Endothelial cell of umbilical vein (primary cell): ENCODE measurements at regions not wholly inside any gene's neighbourhood (a gene's known extent, or its start where the extent isn't known, plus 50 kb on each side); places are given as distances from the start of the nearest gene placed in this dataset.

Source experiments
- BruUV-seq: library from RNA; stranded (reverse); fragments of 400-500 nt; replicated peaks from 2 replicates; lab custom pipeline; 2021; lab: Mats Ljungman, UMichigan
- CTCF ChIA-PET: fragments of 300-600, 350-600 bp; sonication (Branson Sonifier 250); formaldehyde crosslinking; loops from one replicate; lab custom pipeline; 2021; ENCODE audit warnings: antibody characterized with exemption, inconsistent platforms; lab: Charles Lee
- POLR2A ChIA-PET: fragments of 300-600, 350-600 bp; sonication (Branson Sonifier 250); formaldehyde crosslinking; loops from one replicate; lab custom pipeline; 2021; ENCODE audit warnings: antibody characterized with exemption, inconsistent platforms; lab: Charles Lee
- DNase-seq: peaks from one replicate; pipeline ENCODE4 v3.0.0-alpha.2; 2011; ENCODE audit warnings: low read depth, low spot score
- FAIRE-seq: peaks from 2 replicates; lab custom pipeline; 2011; peaks lifted over from hg19 to GRCh38; lab: Jason Lieb, UNC
- H2AFZ ChIP-seq: 2 replicates; pipeline ENCODE4 v1.6.0; 2012; ENCODE audit warnings: low read depth, low read length, control low read depth, inconsistent platforms
- H3K27ac ChIP-seq: 2 replicates; pipeline ENCODE4 v1.5.1; 2011; ENCODE audit warnings: low read depth, mild to moderate bottlenecking, control low read depth, low read length, moderate library complexity; ENCODE audit not compliant: insufficient read depth
- H3K27me3 ChIP-seq, 2 experiments: 2 replicates each; pipeline versions ENCODE4 v1.6.0 to v1.6.1; 2011; ENCODE audit warnings: low read length in 2 of 2, mixed read lengths in 1 of 2; ENCODE audit not compliant: control insufficient read depth in 2 of 2, insufficient read depth in 2 of 2
- H3K36me3 ChIP-seq, 2 experiments: 2 replicates in 1 of 2; 3 replicates in 1 of 2; pipeline ENCODE4 v1.5.1; 2011; ENCODE audit warnings: low read length in 2 of 2, mild to moderate bottlenecking in 1 of 2, moderate library complexity in 1 of 2; ENCODE audit not compliant: control insufficient read depth in 2 of 2, insufficient read depth in 2 of 2; ENCODE audit errors: extremely low read depth in 1 of 2
- H3K4me1 ChIP-seq: 3 replicates; pipeline ENCODE4 v1.5.1; 2011; ENCODE audit warnings: mild to moderate bottlenecking, low read length; ENCODE audit not compliant: control insufficient read depth, insufficient read depth; ENCODE audit errors: extremely low read depth
- H3K4me2 ChIP-seq: 2 replicates; pipeline ENCODE4 v1.6.1; 2011; ENCODE audit warnings: low read length, control low read depth, mixed read lengths; ENCODE audit not compliant: insufficient read depth
- H3K4me3 ChIP-seq, 3 experiments: fragments of 200-600 bp in 1 of 3; sonication (generic), shearing (Covaris generic) in 1 of 3; replicated peaks in 1 of 3; 2 replicates each; pipeline ENCODE4 v1.5.1; 2011 to 2016; ENCODE audit warnings: control low read depth in 3 of 3, low read length in 3 of 3, mild to moderate bottlenecking in 2 of 3, inconsistent platforms in 1 of 3, low read depth in 1 of 3, moderate library complexity in 1 of 3; ENCODE audit not compliant: insufficient read depth in 1 of 3
- H3K79me2 ChIP-seq: 2 replicates; pipeline ENCODE4 v1.6.0; 2012; ENCODE audit warnings: low read length, inconsistent platforms; ENCODE audit not compliant: control insufficient read depth, insufficient read depth
- H3K9ac ChIP-seq: replicated peaks from 2 replicates; pipeline ENCODE3; 2011; ENCODE audit warnings: low read length, control low read depth; ENCODE audit not compliant: insufficient read depth; ENCODE audit errors: extremely low read depth
- H3K9me1 ChIP-seq: replicated peaks from 3 replicates; pipeline ENCODE4 v1.6.0; 2011; ENCODE audit warnings: mild to moderate bottlenecking, low read length; ENCODE audit not compliant: control insufficient read depth, insufficient read depth; ENCODE audit errors: extremely low read depth
- H3K9me3 ChIP-seq: replicated peaks from 2 replicates; pipeline ENCODE4 v1.5.1; 2012; ENCODE audit warnings: low read length, inconsistent platforms; ENCODE audit not compliant: control insufficient read depth, insufficient read depth
- H4K20me1 ChIP-seq: replicated peaks from 2 replicates; pipeline ENCODE3; 2011; ENCODE audit warnings: mild to moderate bottlenecking, low read length; ENCODE audit not compliant: control insufficient read depth, insufficient read depth; ENCODE audit errors: extremely low read depth
- CTCF ChIP-seq, 2 donors: IDR thresholded peaks; 1 replicate in 1 of 2; 2 replicates in 1 of 2; pipeline ENCODE4 v1.5.1; 2011; ENCODE audit warnings: low read length in 2 of 2, mild to moderate bottlenecking in 2 of 2, moderate library complexity in 2 of 2, control low read depth in 1 of 2, inconsistent platforms in 1 of 2, low read depth in 1 of 2; ENCODE audit not compliant: insufficient read depth in 1 of 2; ENCODE audit errors: extremely low read depth in 1 of 2
- EZH2 ChIP-seq: IDR thresholded peaks from 2 replicates; pipeline ENCODE4 v1.6.1; 2012; ENCODE audit warnings: borderline replicate concordance, low read depth, mild to moderate bottlenecking, moderate library complexity, low read length, inconsistent platforms; ENCODE audit not compliant: severe bottlenecking
- FOS ChIP-seq: IDR thresholded peaks from 2 replicates; pipeline ENCODE4 v1.6.1; 2011; ENCODE audit warnings: mild to moderate bottlenecking, low read length, moderate library complexity, borderline replicate concordance; ENCODE audit not compliant: insufficient read depth
- GATA2 ChIP-seq: IDR thresholded peaks from 2 replicates; pipeline ENCODE4 v1.7.0; 2011; ENCODE audit warnings: low read depth, mild to moderate bottlenecking, moderate library complexity, mixed read lengths, low read length; ENCODE audit not compliant: insufficient read length, insufficient read depth
- JUN ChIP-seq: IDR thresholded peaks from 2 replicates; pipeline ENCODE4 v1.6.1; 2011; ENCODE audit warnings: borderline replicate concordance, low read depth; ENCODE audit not compliant: insufficient read length, insufficient read depth
- MAX ChIP-seq: IDR thresholded peaks from 2 replicates; pipeline ENCODE4 v1.6.1; 2011; ENCODE audit not compliant: insufficient read depth, insufficient read length
- MYC ChIP-seq: IDR thresholded peaks from one replicate; pipeline ENCODE4 v1.6.1; 2011; ENCODE audit warnings: mild to moderate bottlenecking, low read depth, low read length
- POLR2A ChIP-seq: IDR thresholded peaks from 2 replicates; pipeline ENCODE4 v1.6.1; 2012; ENCODE audit warnings: low read depth, mild to moderate bottlenecking, control low read depth, low read length
- POLR2AphosphoS5 ChIP-seq: IDR thresholded peaks from 2 replicates; pipeline ENCODE4 v1.6.1; 2012; ENCODE audit warnings: low read depth, mild to moderate bottlenecking, control low read depth, low read length, moderate library complexity; ENCODE audit not compliant: insufficient read depth
- dilution Hi-C: fragments of 300-500 bp; cut with MboI; formaldehyde crosslinking; loops from one replicate; pipeline ENCODE4 v1.15.0; 2019; ENCODE audit warnings: low sequenced_read_pairs; ENCODE audit not compliant: extremely low pct_ligation_motif_present
- intact Hi-C: fragments of 100-400 bp; cut with micrococcal nuclease; formaldehyde crosslinking; loops from one replicate; pipeline ENCODE4 v1.10.0; 2022

GRCh38 chr10:65556006-65556405, 1369.8 kb upstream of the LRRTM3 start:
- BruUV-seq: no TSS peak
- Histone ChIP-seq H3K4me1 (no peaks in the 10 kb centered on the region), H3K9ac (no peak overlapping the region), H2AFZ (no peak overlapping the region), H3K4me3 (no peak overlapping the region), H3K9me1 (no peaks in the 10 kb centered on the region), H3K4me2 (no peak overlapping the region), H4K20me1 (no peaks in the 10 kb centered on the region), H3K36me3 (no peaks in the 10 kb centered on the region), H3K27me3 (no peaks in the 10 kb centered on the region), H3K27ac (no peak overlapping the region), H3K79me2 (no peaks in the 10 kb centered on the region), H3K9me3 (no peaks in the 10 kb centered on the region)
- dilution Hi-C loops (no loop called here), intact Hi-C loops (no loop called here)
- no peak for TF ChIP-seq POLR2AphosphoS5
- ChIA-PET POLR2A (no interaction called here), CTCF (no interaction called here)
- no peak for FAIRE-seq
- DNase-seq: no peak

DNA sequence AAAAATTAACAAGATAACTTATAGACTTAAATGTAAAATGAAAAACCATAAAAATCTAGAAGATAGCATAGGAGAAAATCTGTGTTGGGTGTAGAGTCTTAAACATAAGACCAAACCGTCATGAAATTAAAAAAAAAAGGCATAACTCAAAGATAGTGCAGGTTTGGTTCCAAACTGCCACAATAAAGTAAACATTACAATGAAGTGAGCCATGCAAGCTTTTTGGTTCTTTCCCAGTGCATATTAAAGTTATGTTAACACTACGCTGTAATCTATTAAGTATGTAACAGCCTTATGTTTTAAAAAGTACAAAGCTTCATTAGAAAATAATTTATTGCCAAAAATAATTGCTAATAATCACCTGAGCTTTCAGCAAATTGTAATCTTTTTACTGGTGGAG, 1366.5 kb upstream of the LRRTM3 start:
- dilution Hi-C loops: no loop called here

More for the DNA sequence above, 1366.5 kb upstream of the LRRTM3 start:
- FAIRE-seq (no peak), DNase-seq (no peak)
- Histone ChIP-seq H3K9me1 (no peaks in the 10 kb centered on the region), H3K27me3 (no peaks in the 10 kb centered on the region), H3K9me3 (no peaks in the 10 kb centered on the region), H3K4me3 (no peak overlapping the region), H4K20me1 (no peaks in the 10 kb centered on the region), H3K79me2 (no peaks in the 10 kb centered on the region), H3K4me2 (no peak overlapping the region), H2AFZ (no peak overlapping the region), H3K9ac (no peak overlapping the region), H3K4me1 (no peaks in the 10 kb centered on the region), H3K36me3 (no peaks in the 10 kb centered on the region), H3K27ac (no peak overlapping the region)
- no TSS peak for BruUV-seq
- ChIA-PET CTCF (interaction anchor here (1.0 kb wide), 1 partner anchor 316 kb away, joined by 3 read pairs; no protein-coding TSS in a partner anchor), POLR2A (no interaction called here)
- intact Hi-C loops: no loop called here
- no peak for TF ChIP-seq MYC
- no peak for TF ChIP-seq CTCF (IDR thresholded peaks at IDR 0.05; ENCODE audit: extremely low read depth in 1 of 2, insufficient read depth in 1 of 2, low read depth in 1 of 2, low read length in 2 of 2)
- no peak for TF ChIP-seq FOS
- no peak for TF ChIP-seq POLR2A
- no peak for TF ChIP-seq GATA2
- no peak for TF ChIP-seq EZH2
- no peak for TF ChIP-seq MAX
- TF ChIP-seq JUN: no peak
- no peak for TF ChIP-seq POLR2AphosphoS5
